GM12872 (cell line): ENCODE measurements at regions not wholly inside any gene's neighbourhood (a gene's known extent, or its start where the extent isn't known, plus 50 kb on each side); places are given as distances from the start of the nearest gene placed in this dataset.

Experiments used
- TF ChIP-seq, protein P1 (sequence below): IDR thresholded peaks from 3 replicates; pipeline ENCODE4 v1.5.1; 2011; ENCODE audit warnings: low read depth, mild to moderate bottlenecking, low read length, moderate library complexity; ENCODE audit not compliant: insufficient read depth

DNA sequence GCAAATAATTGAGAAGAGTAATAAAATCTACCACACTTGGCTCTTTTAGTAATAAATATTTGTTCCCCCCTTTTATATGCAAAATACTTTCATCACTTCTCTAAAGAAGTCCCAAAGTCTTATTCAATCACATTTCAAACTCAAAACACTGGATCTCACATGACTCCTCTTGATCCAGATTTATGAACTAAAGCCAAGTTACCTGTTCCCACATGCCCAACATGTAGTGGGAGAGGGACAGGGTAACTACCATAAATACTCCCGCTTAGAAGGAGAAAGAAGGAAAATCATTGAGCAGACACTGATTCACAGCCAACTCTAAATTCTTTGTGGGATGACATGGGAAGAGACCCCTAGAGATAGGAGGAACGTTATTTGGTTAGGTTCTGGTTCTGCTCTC is 64.9 kb upstream of the PMFBP1 start:
- TF ChIP-seq, protein P1, sequence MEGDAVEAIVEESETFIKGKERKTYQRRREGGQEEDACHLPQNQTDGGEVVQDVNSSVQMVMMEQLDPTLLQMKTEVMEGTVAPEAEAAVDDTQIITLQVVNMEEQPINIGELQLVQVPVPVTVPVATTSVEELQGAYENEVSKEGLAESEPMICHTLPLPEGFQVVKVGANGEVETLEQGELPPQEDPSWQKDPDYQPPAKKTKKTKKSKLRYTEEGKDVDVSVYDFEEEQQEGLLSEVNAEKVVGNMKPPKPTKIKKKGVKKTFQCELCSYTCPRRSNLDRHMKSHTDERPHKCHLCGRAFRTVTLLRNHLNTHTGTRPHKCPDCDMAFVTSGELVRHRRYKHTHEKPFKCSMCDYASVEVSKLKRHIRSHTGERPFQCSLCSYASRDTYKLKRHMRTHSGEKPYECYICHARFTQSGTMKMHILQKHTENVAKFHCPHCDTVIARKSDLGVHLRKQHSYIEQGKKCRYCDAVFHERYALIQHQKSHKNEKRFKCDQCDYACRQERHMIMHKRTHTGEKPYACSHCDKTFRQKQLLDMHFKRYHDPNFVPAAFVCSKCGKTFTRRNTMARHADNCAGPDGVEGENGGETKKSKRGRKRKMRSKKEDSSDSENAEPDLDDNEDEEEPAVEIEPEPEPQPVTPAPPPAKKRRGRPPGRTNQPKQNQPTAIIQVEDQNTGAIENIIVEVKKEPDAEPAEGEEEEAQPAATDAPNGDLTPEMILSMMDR = no peak

DNA sequence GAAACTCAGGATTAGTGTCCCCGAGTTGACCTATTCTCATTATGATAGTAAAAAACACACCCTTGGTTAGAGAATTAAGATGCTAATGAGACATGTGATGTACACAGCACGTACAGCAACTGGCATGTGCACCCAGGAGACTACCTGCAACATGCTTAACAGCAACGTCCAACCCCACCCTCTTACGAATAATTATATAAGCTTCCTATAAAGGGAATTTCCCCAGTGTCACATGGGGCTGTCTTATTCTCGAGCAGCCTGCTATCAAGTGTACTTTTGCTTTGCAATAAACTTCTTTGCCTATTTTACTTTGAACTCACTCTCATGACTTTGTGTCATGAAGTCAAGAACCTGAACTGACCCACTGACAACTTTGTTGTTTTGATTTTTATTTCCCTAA is 62.4 kb upstream of the PMFBP1 start:
- TF ChIP-seq, protein P1 = no peak

DNA sequence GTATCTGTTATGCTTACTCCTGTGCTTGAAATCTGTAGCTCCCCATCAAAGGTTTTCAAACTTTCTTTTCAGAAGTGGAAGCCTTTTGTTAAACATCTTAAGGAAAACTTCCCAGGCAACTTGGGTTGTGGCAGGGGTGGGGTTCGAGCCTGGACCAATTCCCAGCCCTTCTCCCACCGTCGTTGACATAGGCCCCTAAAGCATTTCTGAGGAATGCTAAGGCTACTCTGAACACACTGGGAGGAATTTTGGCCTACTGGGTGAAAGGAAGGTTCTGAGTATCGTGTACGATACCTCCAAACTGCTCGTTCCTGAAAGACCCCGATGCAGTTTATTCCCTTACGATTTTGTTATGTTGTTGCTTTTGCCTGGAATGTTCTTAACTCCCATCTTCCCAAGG is 56.1 kb upstream of the PMFBP1 start:
- TF ChIP-seq, protein P1 = no peak

DNA sequence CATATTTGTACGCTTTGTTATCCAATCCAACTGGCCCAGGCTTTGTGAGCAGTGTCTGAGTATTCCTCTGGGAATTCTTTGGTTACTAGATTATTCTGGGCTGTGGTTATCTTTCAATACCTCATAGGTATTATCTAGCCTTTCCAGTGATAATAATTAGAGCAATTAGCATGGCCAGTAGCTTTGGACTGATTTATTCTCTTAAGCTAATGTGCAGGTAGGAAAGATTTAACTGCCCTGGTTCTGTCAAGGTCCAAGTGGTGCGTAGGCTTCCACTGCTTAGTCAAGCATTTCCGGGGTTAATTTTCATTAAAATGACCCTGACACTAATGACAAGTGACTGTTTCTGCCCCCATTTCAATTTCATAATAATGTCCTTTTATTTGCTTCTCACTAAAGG is 54.2 kb upstream of the PMFBP1 start:
- TF ChIP-seq, protein P1 = no peak

DNA sequence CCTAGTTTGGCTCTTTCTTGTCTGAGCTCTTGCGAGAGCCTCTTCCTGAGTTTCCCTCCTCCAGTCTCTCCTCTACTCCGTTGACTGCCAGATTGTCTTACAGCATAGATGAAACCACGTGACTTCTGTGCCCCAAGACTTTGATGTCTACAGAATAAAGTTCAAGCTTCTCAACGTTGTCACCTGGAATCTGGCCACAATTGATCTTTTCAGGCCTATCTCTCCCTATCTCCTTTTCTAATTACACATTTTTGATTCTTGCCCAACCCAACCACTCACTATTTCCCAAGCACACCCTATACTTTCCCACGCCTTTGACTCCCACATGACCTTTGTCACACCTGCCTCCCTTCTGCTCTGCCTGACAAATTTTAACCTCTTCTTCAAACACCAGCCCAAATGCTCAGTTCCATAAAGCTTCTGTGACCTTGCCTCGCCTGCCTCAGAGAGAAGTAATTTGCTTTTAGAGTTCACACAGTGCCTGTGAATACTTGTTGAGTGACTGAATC is 52.4 kb upstream of the PMFBP1 start:
- TF ChIP-seq, protein P1 = no peak

DNA sequence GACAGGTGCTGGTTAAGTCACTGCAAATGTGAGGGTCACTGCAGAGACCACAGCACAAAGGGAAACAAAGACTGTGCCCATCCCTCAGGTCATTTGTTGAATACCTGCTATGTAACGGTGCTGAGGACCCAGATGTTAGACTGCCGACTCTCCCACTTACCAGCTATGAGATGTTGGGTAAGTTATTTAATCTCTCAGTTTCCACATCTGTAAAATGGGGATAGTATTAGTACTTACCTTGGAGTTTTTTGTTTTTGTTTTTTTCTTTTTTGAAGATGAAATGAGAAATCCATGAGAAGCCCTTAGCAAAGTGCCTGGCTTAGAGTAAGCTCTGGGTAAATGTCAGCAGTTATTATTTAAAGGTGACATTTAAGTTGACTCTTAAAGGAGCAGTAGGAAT is 50.5 kb upstream of the PMFBP1 start:
- TF ChIP-seq, protein P1 = no peak
